Calu3 (cell line): ENCODE measurements at regions not wholly inside any gene's neighbourhood (a gene's known extent, or its start where the extent isn't known, plus 50 kb on each side); places are given as distances from the start of the nearest gene placed in this dataset.

Experiments
- BruUV-seq: library from RNA; stranded (reverse); fragments of 400-500 nt; replicated peaks from 2 replicates; lab custom pipeline; 2021; lab: Mats Ljungman, UMichigan
- CTCF ChIA-PET: fragments of 300-600 bp; sonication (Branson Sonifier 250); formaldehyde crosslinking; loops from one replicate; lab custom pipeline; 2022; ENCODE audit warnings: antibody characterized with exemption; lab: Charles Lee
- DNase-seq: peaks from one replicate; pipeline ENCODE4 v3.0.0; 2022
- H3K27ac Mint-ChIP-seq: one replicate; pipeline ENCODE4 v1.8.0; 2022; ENCODE audit warnings: mixed read lengths; ENCODE audit not compliant: unreplicated experiment
- H3K27me3 Mint-ChIP-seq: one replicate; pipeline ENCODE4 v1.8.0; 2022; ENCODE audit warnings: mixed read lengths; ENCODE audit not compliant: unreplicated experiment
- H3K36me3 Mint-ChIP-seq: one replicate; pipeline ENCODE4 v1.8.0; 2022; ENCODE audit warnings: mild to moderate bottlenecking, moderate library complexity, mixed read lengths; ENCODE audit not compliant: insufficient read depth, unreplicated experiment
- H3K4me1 Mint-ChIP-seq: one replicate; pipeline ENCODE4 v1.8.0; 2022; ENCODE audit warnings: mild to moderate bottlenecking, low read depth, mixed read lengths; ENCODE audit not compliant: unreplicated experiment
- H3K4me3 Mint-ChIP-seq: one replicate; pipeline ENCODE4 v1.8.0; 2022; ENCODE audit warnings: mild to moderate bottlenecking, low read depth, moderate library complexity, mixed read lengths; ENCODE audit not compliant: unreplicated experiment
- H3K9me3 Mint-ChIP-seq: one replicate; pipeline ENCODE4 v1.8.0; 2022; ENCODE audit warnings: low read depth, mixed read lengths; ENCODE audit not compliant: unreplicated experiment
- CTCF ChIP-seq: fragments of 200-600 bp; IDR thresholded peaks from one replicate; pipeline ENCODE4 v1.8.0; 2022; ENCODE audit warnings: antibody characterized with exemption; ENCODE audit not compliant: unreplicated experiment
- intact Hi-C: fragments of 100-400 bp; cut with micrococcal nuclease; formaldehyde crosslinking; loops from one replicate; pipeline ENCODE4 v1.10.0; 2022; ENCODE audit not compliant: unreplicated experiment

DNA sequence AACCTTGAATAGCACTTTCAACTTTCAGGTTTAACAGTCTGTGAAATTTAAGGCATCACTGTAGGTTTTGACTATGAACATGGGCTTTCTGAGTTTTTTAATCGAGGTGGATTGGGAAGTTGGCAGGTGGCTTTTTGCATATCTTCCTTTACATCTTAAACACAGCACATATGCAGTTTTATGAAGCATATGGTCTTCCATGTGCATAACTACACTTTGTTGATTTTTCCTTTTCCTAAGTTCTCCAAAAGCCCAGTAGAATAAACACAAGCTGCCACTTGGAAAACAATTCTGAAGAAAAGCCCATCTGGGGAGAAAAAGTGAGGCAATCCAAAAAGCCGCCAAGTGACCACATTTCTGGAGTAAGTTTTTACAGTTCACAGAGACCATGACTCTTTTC, 236.5 kb upstream of the IL12B start:
- Mint-ChIP-seq H3K4me1 (peaks cover 9% of the 10 kb centered on the region), H3K27me3 (peaks cover 6% of the 10 kb centered on the region), H3K4me3 (no peak overlapping the region), H3K9me3 (no peaks in the 10 kb centered on the region), H3K27ac (no peak overlapping the region), H3K36me3 (no peaks in the 10 kb centered on the region)
- intact Hi-C loops: no loop called here
- TF ChIP-seq CTCF: no peak
- BruUV-seq: no TSS peak
- CTCF ChIA-PET: interaction anchor here (1.1 kb wide), 1 partner anchor 8 kb away, joined by 3 read pairs; no protein-coding TSS in a partner anchor
- no peak for DNase-seq

DNA sequence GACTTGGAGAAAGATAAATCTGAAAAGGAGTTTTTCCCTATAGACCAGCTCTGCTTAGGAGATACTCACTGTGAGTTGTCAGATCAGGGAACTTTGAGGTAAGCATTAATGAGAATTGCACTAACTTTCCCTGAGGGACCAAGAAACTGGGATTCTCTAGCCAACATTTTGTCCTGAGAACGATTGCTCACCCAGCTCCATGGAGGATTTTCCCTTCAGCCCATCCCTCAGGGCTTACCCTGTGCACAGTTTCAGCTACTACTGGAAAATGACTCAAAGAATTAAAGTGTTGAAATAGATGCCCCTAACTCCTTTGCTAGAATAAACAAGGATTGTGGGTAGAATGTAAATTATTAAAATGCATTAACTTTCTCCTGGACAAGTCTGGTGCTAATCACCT, 237.2 kb upstream of the IL12B start:
- intact Hi-C loops: no loop called here
- Mint-ChIP-seq H3K36me3 (no peaks in the 10 kb centered on the region), H3K4me3 (no peak overlapping the region), H3K9me3 (no peaks in the 10 kb centered on the region), H3K4me1 (peaks cover 14% of the 10 kb centered on the region), H3K27me3 (no peaks in the 10 kb centered on the region), H3K27ac (no peak overlapping the region)
- no TSS peak for BruUV-seq
- no peak for TF ChIP-seq CTCF
- CTCF ChIA-PET: interaction anchor here (1.1 kb wide), 1 partner anchor 8 kb away, joined by 3 read pairs; no protein-coding TSS in a partner anchor
- no peak for DNase-seq

- TF ChIP-seq CTCF: no peak
- Mint-ChIP-seq H3K27me3 (no peaks in the 10 kb centered on the region), H3K36me3 (no peaks in the 10 kb centered on the region), H3K9me3 (no peaks in the 10 kb centered on the region), H3K4me3 (no peak overlapping the region), H3K4me1 (peaks cover 14% of the 10 kb centered on the region), H3K27ac (no peak overlapping the region)
- no TSS peak for BruUV-seq
- intact Hi-C loops: loop anchor here (1.0 kb wide), 1 partner anchor 56 kb away; no protein-coding TSS in a partner anchor
- CTCF ChIA-PET: interaction anchor here (0.5 to 1.5 kb wide), 5 partner anchors 10 to 416 kb away, joined by 3 to 7 read pairs (median 4); no protein-coding TSS in a partner anchor
- DNase-seq: peak; percentile 29
These were observed 241.4 kb upstream of the IL12B start for GRCh38 chr5:159571501-159572244.

DNA sequence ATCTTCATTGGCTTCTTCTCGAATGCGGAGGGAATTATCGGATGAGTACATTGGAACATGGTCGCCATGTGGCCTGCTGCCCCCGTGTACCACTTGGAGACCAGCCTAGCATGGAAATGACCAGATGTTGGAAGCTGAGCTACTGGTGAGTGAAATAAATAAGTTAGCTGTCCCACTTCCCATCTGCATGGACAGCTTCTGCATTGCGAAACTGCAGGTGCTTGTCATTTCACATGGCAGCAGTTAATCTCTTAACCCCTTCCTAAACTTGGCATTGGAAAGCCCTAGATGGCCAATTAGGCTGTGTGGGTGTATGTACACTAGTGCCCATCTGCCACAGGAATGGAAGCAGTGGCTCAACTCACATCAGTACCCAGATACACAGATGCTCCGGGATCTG, 246.6 kb upstream of the IL12B start:
- no peak for TF ChIP-seq CTCF
- no peak overlapping the region for H3K4me3 Mint-ChIP-seq
- no peaks in the 10 kb centered on the region for H3K9me3 Mint-ChIP-seq
- no TSS peak for BruUV-seq
- H3K27ac Mint-ChIP-seq: no peak overlapping the region
- intact Hi-C loops: no loop called here
- peaks cover 11% of the 10 kb centered on the region for H3K4me1 Mint-ChIP-seq
- CTCF ChIA-PET: no interaction called here
- H3K36me3 Mint-ChIP-seq: peaks cover 4% of the 10 kb centered on the region
- no peaks in the 10 kb centered on the region for H3K27me3 Mint-ChIP-seq
- no peak for DNase-seq
